ENCODE measurements at regions not wholly inside any gene's neighbourhood (a gene's known extent, or its start where the extent isn't known, plus 50 kb on each side); places are given as distances from the start of the nearest gene placed in this dataset.
"Not testable (repeated sequence)": the region's sequence is repeated elsewhere in the genome, so short reads cannot be mapped to it uniquely, and the experiment has no call there.

- FAIRE-seq: no peak
- no peak for DNase-seq (ENCODE audit: insufficient read length)
- TF ChIP-seq POLR2A (IDR thresholded peaks at IDR 0.05; ENCODE audit: low read depth, low read length) (no peak), POLR2AphosphoS5 (IDR thresholded peaks at IDR 0.05; ENCODE audit: low read depth, low read length) (no peak), TAF1 (IDR thresholded peaks at IDR 0.05; ENCODE audit: borderline replicate concordance, low read depth, low read length) (no peak)
Observed at GRCh38 chr13:103931885-103932284, 865.7 kb upstream of the SLC10A2 start.

GRCh38 chr13:103931331-103931845 lies 865.2 kb upstream of the SLC10A2 start:
- FAIRE-seq: no peak
- DNase-seq (ENCODE audit: insufficient read length): no peak
- TF ChIP-seq POLR2AphosphoS5 (IDR thresholded peaks at IDR 0.05; ENCODE audit: low read depth, low read length) (no peak), TAF1 (IDR thresholded peaks at IDR 0.05; ENCODE audit: borderline replicate concordance, low read depth, low read length) (no peak), POLR2A (IDR thresholded peaks at IDR 0.05; ENCODE audit: low read depth, low read length) (no peak)

- FAIRE-seq (no peak), DNase-seq (ENCODE audit: insufficient read length) (no peak)
- TF ChIP-seq POLR2A (IDR thresholded peaks at IDR 0.05; ENCODE audit: low read depth, low read length) (no peak), TAF1 (IDR thresholded peaks at IDR 0.05; ENCODE audit: borderline replicate concordance, low read depth, low read length) (no peak), POLR2AphosphoS5 (IDR thresholded peaks at IDR 0.05; ENCODE audit: low read depth, low read length) (no peak)
Observed at GRCh38 chr13:103926118-103926517, 859.9 kb upstream of the SLC10A2 start.

- no peak for TF ChIP-seq TAF1 (IDR thresholded peaks at IDR 0.05; ENCODE audit: borderline replicate concordance, low read depth, low read length)
- DNase-seq (ENCODE audit: insufficient read length) (no peak), FAIRE-seq (no peak)
Observed at GRCh38 chr13:103908911-103909310, 842.7 kb upstream of the SLC10A2 start.

GRCh38 chr13:103908274-103908673 lies 842.1 kb upstream of the SLC10A2 start:
- FAIRE-seq: no peak
- TF ChIP-seq POLR2A (IDR thresholded peaks at IDR 0.05; ENCODE audit: low read depth, low read length) (no peak), TAF1 (IDR thresholded peaks at IDR 0.05; ENCODE audit: borderline replicate concordance, low read depth, low read length) (no peak), POLR2AphosphoS5 (IDR thresholded peaks at IDR 0.05; ENCODE audit: low read depth, low read length) (no peak)

GRCh38 chr13:103903790-103904189 lies 837.6 kb upstream of the SLC10A2 start:
- TF ChIP-seq POLR2A (IDR thresholded peaks at IDR 0.05; ENCODE audit: low read depth, low read length) (no peak), TAF1 (IDR thresholded peaks at IDR 0.05; ENCODE audit: borderline replicate concordance, low read depth, low read length) (no peak), POLR2AphosphoS5 (IDR thresholded peaks at IDR 0.05; ENCODE audit: low read depth, low read length) (no peak)
- no peak for FAIRE-seq
- no peak for DNase-seq (ENCODE audit: insufficient read length)

More at GRCh38 chr13:103908274-103908673, 842.1 kb upstream of the SLC10A2 start:
- DNase-seq (ENCODE audit: insufficient read length): no peak

- DNase-seq (ENCODE audit: insufficient read length) (no peak), FAIRE-seq (no peak)
- TF ChIP-seq POLR2A (IDR thresholded peaks at IDR 0.05; ENCODE audit: low read depth, low read length) (no peak), POLR2AphosphoS5 (IDR thresholded peaks at IDR 0.05; ENCODE audit: low read depth, low read length) (no peak), TAF1 (IDR thresholded peaks at IDR 0.05; ENCODE audit: borderline replicate concordance, low read depth, low read length) (no peak)
Observed at GRCh38 chr13:103898481-103898880, 832.3 kb upstream of the SLC10A2 start.

- no peak for TF ChIP-seq POLR2A (IDR thresholded peaks at IDR 0.05; ENCODE audit: low read depth, low read length)
- no peak for TF ChIP-seq TAF1 (IDR thresholded peaks at IDR 0.05; ENCODE audit: borderline replicate concordance, low read depth, low read length)
- TF ChIP-seq POLR2AphosphoS5 (IDR thresholded peaks at IDR 0.05; ENCODE audit: low read depth, low read length): no peak
- FAIRE-seq (no peak), DNase-seq (ENCODE audit: insufficient read length) (no peak)
Observed at GRCh38 chr13:103895835-103896531, 829.8 kb upstream of the SLC10A2 start.

- FAIRE-seq (no peak), DNase-seq (ENCODE audit: insufficient read length) (no peak)
- TF ChIP-seq TAF1 (IDR thresholded peaks at IDR 0.05; ENCODE audit: borderline replicate concordance, low read depth, low read length) (no peak), POLR2A (IDR thresholded peaks at IDR 0.05; ENCODE audit: low read depth, low read length) (no peak), POLR2AphosphoS5 (IDR thresholded peaks at IDR 0.05; ENCODE audit: low read depth, low read length) (no peak)
Observed at GRCh38 chr13:103894626-103895025, 828.4 kb upstream of the SLC10A2 start.

GRCh38 chr13:103884101-103884723 lies 818.0 kb upstream of the SLC10A2 start:
- DNase-seq (ENCODE audit: insufficient read length) (no peak), FAIRE-seq (no peak)
- TF ChIP-seq POLR2AphosphoS5 (IDR thresholded peaks at IDR 0.05; ENCODE audit: low read depth, low read length) (no peak), TAF1 (IDR thresholded peaks at IDR 0.05; ENCODE audit: borderline replicate concordance, low read depth, low read length) (no peak), POLR2A (IDR thresholded peaks at IDR 0.05; ENCODE audit: low read depth, low read length) (no peak)

- no peak for FAIRE-seq
- TF ChIP-seq POLR2A (IDR thresholded peaks at IDR 0.05; ENCODE audit: low read depth, low read length) (no peak), TAF1 (IDR thresholded peaks at IDR 0.05; ENCODE audit: borderline replicate concordance, low read depth, low read length) (no peak), POLR2AphosphoS5 (IDR thresholded peaks at IDR 0.05; ENCODE audit: low read depth, low read length) (no peak)
Observed at GRCh38 chr13:103883698-103884097, 817.5 kb upstream of the SLC10A2 start.

GRCh38 chr13:103883164-103883563 lies 816.9 kb upstream of the SLC10A2 start:
- FAIRE-seq (no peak), DNase-seq (ENCODE audit: insufficient read length) (no peak)
- TF ChIP-seq TAF1 (IDR thresholded peaks at IDR 0.05; ENCODE audit: borderline replicate concordance, low read depth, low read length) (no peak), POLR2A (IDR thresholded peaks at IDR 0.05; ENCODE audit: low read depth, low read length) (no peak), POLR2AphosphoS5 (IDR thresholded peaks at IDR 0.05; ENCODE audit: low read depth, low read length) (no peak)

More at GRCh38 chr13:103883698-103884097, 817.5 kb upstream of the SLC10A2 start:
- DNase-seq (ENCODE audit: insufficient read length): no peak

GRCh38 chr13:103880146-103880545 lies 813.9 kb upstream of the SLC10A2 start:
- DNase-seq (ENCODE audit: insufficient read length); FAIRE-seq: not testable (repeated sequence)

Data from GM12892 (cell line).